K562 (cell line): ENCODE measurements at regions not wholly inside any gene's neighbourhood (a gene's known extent, or its start where the extent isn't known, plus 50 kb on each side); places are given as distances from the start of the nearest gene placed in this dataset.

Source experiments
- ATAC-seq: fragments of 200-7000 bp; cut with Tn5 transposase; 3 replicates; pipeline ENCODE4 v1.9.1; 2020; ENCODE audit warnings: moderate library complexity
- BruUV-seq: library from RNA; stranded (reverse); fragments of 400-500 nt; replicated peaks from 2 replicates; lab custom pipeline; 2021; lab: Mats Ljungman, UMichigan
- CTCF ChIA-PET: fragments of 300-600 bp; formaldehyde crosslinking; extraction: SDS; loops from one replicate; lab custom pipeline; 2021; ENCODE audit warnings: low intra/inter-chr PET ratio; lab: Yijun Ruan, JAX
- POLR2A ChIA-PET: fragments of 300-600, 350-650 bp; sonication (Branson Sonifier 250); formaldehyde crosslinking; extraction: SDS; loops from one replicate; lab custom pipeline; 2021; ENCODE audit warnings: antibody characterized with exemption, inconsistent platforms; lab: Yijun Ruan, JAX
- DNase-seq, 4 experiments: peaks; one replicate each; pipeline versions ENCODE4 v3.0.0 to v3.0.0-alpha.2; 2011 to 2018; ENCODE audit warnings: low spot score in 3 of 4, mixed read lengths in 3 of 4; ENCODE audit errors: extremely low read depth in 1 of 4
- FAIRE-seq: peaks from 2 replicates; lab custom pipeline; 2011; peaks lifted over from hg19 to GRCh38; lab: Jason Lieb, UNC
- H2AFZ ChIP-seq: 2 replicates; pipeline ENCODE4 v1.6.0; 2011; ENCODE audit warnings: low read depth, low read length, control low read depth, inconsistent platforms
- H3K27ac ChIP-seq: fragments of 200-600 bp; 3 replicates; pipeline ENCODE4 v1.8.0; 2011; ENCODE audit warnings: low read depth, mild to moderate bottlenecking, control low read depth, inconsistent platforms, low read length, moderate library complexity, mixed read lengths; ENCODE audit errors: extremely low read depth
- H3K27me3 ChIP-seq, 2 experiments: fragments of 300-600 bp in 1 of 2; 2 replicates in 1 of 2; 3 replicates in 1 of 2; pipeline versions ENCODE4 v1.6.0 to v1.8.0; 2011; ENCODE audit warnings: inconsistent platforms in 2 of 2, low read length in 2 of 2, mild to moderate bottlenecking in 1 of 2, mixed read lengths in 1 of 2, moderate library complexity in 1 of 2; ENCODE audit not compliant: control insufficient read depth in 2 of 2, insufficient read depth in 2 of 2
- H3K36me3 ChIP-seq: fragments of 300-600 bp; 3 replicates; pipeline ENCODE4 v1.8.0; 2011; ENCODE audit warnings: mild to moderate bottlenecking, low read length, inconsistent platforms; ENCODE audit not compliant: control insufficient read depth, insufficient read depth
- H3K4me1 ChIP-seq, 2 experiments: fragments of 200-600 bp in 1 of 2; replicated peaks in 1 of 2; 2 replicates in 1 of 2; 3 replicates in 1 of 2; pipeline versions ENCODE4 v1.5.1 to v1.8.0; 2011; ENCODE audit warnings: inconsistent platforms in 2 of 2, low read length in 2 of 2, mild to moderate bottlenecking in 1 of 2, mixed read lengths in 1 of 2, moderate library complexity in 1 of 2; ENCODE audit not compliant: control insufficient read depth in 2 of 2, insufficient read depth in 2 of 2
- H3K4me2 ChIP-seq: 2 replicates; pipeline ENCODE4 v1.6.1; 2011; ENCODE audit warnings: low read length, control low read depth, inconsistent platforms, mixed read lengths; ENCODE audit not compliant: insufficient read depth
- H3K4me3 ChIP-seq: fragments of 200-600 bp; sonication (generic), shearing (Covaris generic); 2 replicates; pipeline ENCODE4 v1.5.1; 2016; ENCODE audit warnings: control low read depth, inconsistent platforms
- H3K79me2 ChIP-seq: fragments of 200-600 bp; 3 replicates; pipeline ENCODE4 v1.8.0; 2011; ENCODE audit warnings: low read length, inconsistent platforms; ENCODE audit not compliant: control insufficient read depth, insufficient read depth
- H3K9ac ChIP-seq, 2 experiments: 2 replicates each; pipeline versions ENCODE4 v1.6.0 to v1.6.1; 2011; ENCODE audit warnings: low read depth in 2 of 2, low read length in 2 of 2, control low read depth in 1 of 2, inconsistent platforms in 1 of 2, mild to moderate bottlenecking in 1 of 2, mixed read lengths in 1 of 2; ENCODE audit not compliant: insufficient read depth in 1 of 2
- H3K9me1 ChIP-seq: one replicate; pipeline ENCODE4 v1.6.0; 2011; ENCODE audit warnings: inconsistent platforms, mild to moderate bottlenecking, low read length, moderate library complexity; ENCODE audit not compliant: control insufficient read depth, insufficient read depth
- H3K9me3 ChIP-seq: replicated peaks from 2 replicates; pipeline ENCODE4 v1.5.1; 2011; ENCODE audit warnings: low read depth, low read length, inconsistent platforms; ENCODE audit not compliant: control insufficient read depth, insufficient read depth
- H4K20me1 ChIP-seq: replicated peaks from 2 replicates; pipeline ENCODE4 v1.6.1; 2011; ENCODE audit warnings: low read length, inconsistent platforms, mixed read lengths; ENCODE audit not compliant: control insufficient read depth, insufficient read depth
- BHLHE40 ChIP-seq: IDR thresholded peaks from 2 replicates; pipeline ENCODE4 v1.6.1; 2011; ENCODE audit warnings: low read length, improper control_type of control experiment
- ETV5 ChIP-seq: sonication (generic); formaldehyde crosslinking; IDR thresholded peaks from 2 replicates; pipeline ENCODE4 v1.4.0; 2020; ENCODE audit warnings: low read depth, mild to moderate bottlenecking, missing genetic modification reagents
- GABPB1 ChIP-seq: sonication (generic); formaldehyde crosslinking; IDR thresholded peaks from 2 replicates; pipeline ENCODE4 v1.8.0; 2022; ENCODE audit warnings: mild to moderate bottlenecking, missing genetic modification reagents
- GATAD2B ChIP-seq: fragments of 450-650 bp; IDR thresholded peaks from 2 replicates; pipeline ENCODE4 v1.6.1; 2017; ENCODE audit warnings: mild to moderate bottlenecking, borderline replicate concordance
- HDAC3 ChIP-seq: fragments of 450-650 bp; IDR thresholded peaks from 2 replicates; pipeline ENCODE4 v1.6.1; 2018; ENCODE audit warnings: borderline replicate concordance, mild to moderate bottlenecking, moderate library complexity; ENCODE audit not compliant: partially characterized antibody
- MCM2 ChIP-seq: fragments of 450-650 bp; IDR thresholded peaks from 2 replicates; pipeline ENCODE4 v1.6.1; 2017; ENCODE audit warnings: low read depth, mild to moderate bottlenecking
- PHTF2 ChIP-seq: fragments of 250-450 bp; sonication (Bioruptor Pico); IDR thresholded peaks from 2 replicates; pipeline ENCODE4 v1.5.0; 2021; ENCODE audit warnings: mild to moderate bottlenecking
- POLR2H ChIP-seq: IDR thresholded peaks from 2 replicates; pipeline ENCODE4 v1.6.1; 2016; ENCODE audit warnings: missing genetic modification characterization, low read depth, mild to moderate bottlenecking, control low read depth, missing compliant biosample characterization, moderate library complexity
- SIN3B ChIP-seq: fragments of 450-650 bp; IDR thresholded peaks from 2 replicates; pipeline ENCODE4 v1.6.1; 2017; ENCODE audit warnings: low read depth, mild to moderate bottlenecking, moderate library complexity
- TRIM25 ChIP-seq: fragments of 450-650 bp; IDR thresholded peaks from 2 replicates; pipeline ENCODE4 v1.7.0; 2016; ENCODE audit warnings: borderline replicate concordance
- ZFP36 ChIP-seq: fragments of 150-350 bp; IDR thresholded peaks from 2 replicates; pipeline ENCODE4 v1.6.1; 2018; ENCODE audit warnings: low read length, low read depth; ENCODE audit not compliant: partially characterized antibody
- ZNF41 ChIP-seq: fragments of 250-450 bp; sonication (Bioruptor Pico); conservative IDR thresholded peaks from 2 replicates; pipeline ENCODE4 v1.4.0; 2020; ENCODE audit warnings: mild to moderate bottlenecking
- ZNF780A ChIP-seq: fragments of 250-450 bp; sonication (Bioruptor Pico); IDR thresholded peaks from 2 replicates; pipeline ENCODE4 v1.5.0; 2021; ENCODE audit warnings: mild to moderate bottlenecking
- WGBS: fragments of 100-300 bp; shearing (Covaris generic); methylation state at CpG from one replicate; pipeline ENCODE4 v1.1.6; 2016; ENCODE audit warnings: low coverage, mixed read lengths; ENCODE audit not compliant: insufficient coverage; ENCODE audit errors: missing lambda C conversion rate; 5-methylcytosine and 5-hydroxymethylcytosine counted together
- in situ Hi-C: fragments of 300-500 bp; cut with MboI; formaldehyde crosslinking; loops from 4 replicates; pipeline ENCODE4 v1.15.0; 2018; ENCODE audit warnings: inconsistent platforms, mixed read lengths
- intact Hi-C: fragments of 100-400 bp; cut with micrococcal nuclease; formaldehyde crosslinking; loops from 2 replicates; pipeline ENCODE4 v1.14.2; 2022
- TF ChIP-seq, protein P1 (sequence below): sonication (generic); formaldehyde crosslinking; IDR thresholded peaks from 2 replicates; pipeline ENCODE4 v1.8.0; 2022; ENCODE audit warnings: mild to moderate bottlenecking, missing genetic modification reagents, borderline replicate concordance
- TF ChIP-seq, protein P2 (sequence below), 2 experiments: fragments of 250-450 bp in 1 of 2; fragments of 450-650 bp in 1 of 2; sonication (Bioruptor Pico) in 1 of 2; IDR thresholded peaks; 2 replicates each; pipeline versions ENCODE4 v1.6.1 to v1.8.0; 2016 to 2021; ENCODE audit warnings: mild to moderate bottlenecking in 2 of 2, moderate library complexity in 2 of 2, missing compliant biosample characterization in 1 of 2, missing genetic modification characterization in 1 of 2
- TF ChIP-seq, protein P3 (sequence below): fragments of 250-450 bp; sonication (Bioruptor Pico); IDR thresholded peaks from 2 replicates; pipeline ENCODE4 v1.8.0; 2022; ENCODE audit warnings: inconsistent platforms

DNA sequence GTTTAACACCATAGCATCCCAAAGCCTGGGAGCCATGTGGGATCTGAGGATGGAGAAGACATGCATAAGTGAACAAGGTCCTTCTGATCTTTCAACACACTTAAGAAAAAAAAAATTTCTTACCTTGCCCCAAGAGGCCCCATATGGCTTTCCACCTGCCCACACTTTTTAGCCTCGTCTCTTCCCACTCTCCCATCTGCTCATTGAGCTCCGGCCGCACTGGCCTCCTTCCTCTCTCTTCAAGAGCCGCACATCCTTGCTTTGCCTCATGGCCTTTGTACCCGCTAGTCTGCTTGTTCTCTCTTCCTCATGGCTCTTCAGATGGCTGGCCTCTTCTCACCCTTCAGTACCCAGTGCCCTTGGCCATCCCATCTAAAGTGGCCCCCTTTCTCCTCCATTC, 70.2 kb upstream of the PDE4B start:
- Histone ChIP-seq H4K20me1 (no peaks in the 10 kb centered on the region), H3K9me3 (no peaks in the 10 kb centered on the region), H3K36me3 (no peaks in the 10 kb centered on the region), H3K4me3 (no peak overlapping the region), H3K27ac (no peak overlapping the region), H3K4me2 (no peak overlapping the region), H3K27me3 (peaks cover 0 to 12% of the 10 kb centered on the region in 2 experiments; a peak in 1 of 5 replicates), H3K4me1 (no peaks in the 10 kb centered on the region; a peak in 1 of 5 replicates), H3K79me2 (no peaks in the 10 kb centered on the region), H3K9me1 (no peaks in the 10 kb centered on the region), H2AFZ (no peak overlapping the region), H3K9ac (no peak overlapping the region)
- WGBS = 0% methylated on average over 5 of the region's 5 CpGs
- no TSS peak for BruUV-seq
- DNase-seq (no peak), FAIRE-seq (no peak), ATAC-seq (no peak)
- in situ Hi-C loops = loop anchor here (25.0 kb wide), 1 partner anchor 515 kb away; no protein-coding TSS in a partner anchor
- intact Hi-C loops = loop anchor here (10.0 kb wide), 1 partner anchor 722 kb away; no protein-coding TSS in a partner anchor
- ChIA-PET POLR2A (interaction anchor here (0.7 to 0.9 kb wide), 3 partner anchors 70 to 1336 kb away, joined by 3 to 4 read pairs (median 3); no protein-coding TSS in a partner anchor), CTCF (no interaction called here)
- TF ChIP-seq ZNF780A (CRISPR knock-in tag) = no peak
- TF ChIP-seq, protein P1, sequence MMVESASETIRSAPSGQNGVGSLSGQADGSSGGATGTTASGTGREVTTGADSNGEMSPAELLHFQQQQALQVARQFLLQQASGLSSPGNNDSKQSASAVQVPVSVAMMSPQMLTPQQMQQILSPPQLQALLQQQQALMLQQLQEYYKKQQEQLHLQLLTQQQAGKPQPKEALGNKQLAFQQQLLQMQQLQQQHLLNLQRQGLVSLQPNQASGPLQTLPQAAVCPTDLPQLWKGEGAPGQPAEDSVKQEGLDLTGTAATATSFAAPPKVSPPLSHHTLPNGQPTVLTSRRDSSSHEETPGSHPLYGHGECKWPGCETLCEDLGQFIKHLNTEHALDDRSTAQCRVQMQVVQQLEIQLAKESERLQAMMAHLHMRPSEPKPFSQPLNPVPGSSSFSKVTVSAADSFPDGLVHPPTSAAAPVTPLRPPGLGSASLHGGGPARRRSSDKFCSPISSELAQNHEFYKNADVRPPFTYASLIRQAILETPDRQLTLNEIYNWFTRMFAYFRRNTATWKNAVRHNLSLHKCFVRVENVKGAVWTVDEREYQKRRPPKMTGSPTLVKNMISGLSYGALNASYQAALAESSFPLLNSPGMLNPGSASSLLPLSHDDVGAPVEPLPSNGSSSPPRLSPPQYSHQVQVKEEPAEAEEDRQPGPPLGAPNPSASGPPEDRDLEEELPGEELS (CRISPR knock-in tag) = no peak
- TF ChIP-seq HDAC3 = no peak
- TF ChIP-seq ZFP36 = no peak
- TF ChIP-seq GATAD2B = no peak
- TF ChIP-seq SIN3B = no peak
- no peak for TF ChIP-seq PHTF2 (CRISPR knock-in tag)
- TF ChIP-seq POLR2H (tag) = no peak
- no peak for TF ChIP-seq ZNF41 (CRISPR knock-in tag)
- no peak for TF ChIP-seq BHLHE40
- TF ChIP-seq, protein P2, sequence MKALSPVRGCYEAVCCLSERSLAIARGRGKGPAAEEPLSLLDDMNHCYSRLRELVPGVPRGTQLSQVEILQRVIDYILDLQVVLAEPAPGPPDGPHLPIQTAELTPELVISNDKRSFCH (CRISPR knock-in tag; IDR thresholded peaks at IDR 0.05) = no peak
- TF ChIP-seq, protein P2 (tag; IDR thresholded peaks at IDR 0.05) = no peak
- TF ChIP-seq, protein P3, sequence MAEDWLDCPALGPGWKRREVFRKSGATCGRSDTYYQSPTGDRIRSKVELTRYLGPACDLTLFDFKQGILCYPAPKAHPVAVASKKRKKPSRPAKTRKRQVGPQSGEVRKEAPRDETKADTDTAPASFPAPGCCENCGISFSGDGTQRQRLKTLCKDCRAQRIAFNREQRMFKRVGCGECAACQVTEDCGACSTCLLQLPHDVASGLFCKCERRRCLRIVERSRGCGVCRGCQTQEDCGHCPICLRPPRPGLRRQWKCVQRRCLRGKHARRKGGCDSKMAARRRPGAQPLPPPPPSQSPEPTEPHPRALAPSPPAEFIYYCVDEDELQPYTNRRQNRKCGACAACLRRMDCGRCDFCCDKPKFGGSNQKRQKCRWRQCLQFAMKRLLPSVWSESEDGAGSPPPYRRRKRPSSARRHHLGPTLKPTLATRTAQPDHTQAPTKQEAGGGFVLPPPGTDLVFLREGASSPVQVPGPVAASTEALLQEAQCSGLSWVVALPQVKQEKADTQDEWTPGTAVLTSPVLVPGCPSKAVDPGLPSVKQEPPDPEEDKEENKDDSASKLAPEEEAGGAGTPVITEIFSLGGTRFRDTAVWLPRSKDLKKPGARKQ = no peak
- TF ChIP-seq GABPB1 (CRISPR knock-in tag) = no peak
- TF ChIP-seq MCM2 = no peak
- no peak for TF ChIP-seq ETV5 (CRISPR knock-in tag)
- no peak for TF ChIP-seq TRIM25
